Dermis blood vessel endothelial cell (primary cell): ENCODE measurements at regions not wholly inside any gene's neighbourhood (a gene's known extent, or its start where the extent isn't known, plus 50 kb on each side); places are given as distances from the start of the nearest gene placed in this dataset.
A peak's percentile ranks its signal among the peaks of the same experiment; 100 is the strongest.
"Not testable (repeated sequence)": the region's sequence is repeated elsewhere in the genome, so short reads cannot be mapped to it uniquely, and the experiment has no call there.

Experiments
- DNase-seq: peaks from one replicate; pipeline ENCODE4 v3.0.0; 2010

GRCh38 chrX:28472926-28473325, 114.3 kb upstream of the IL1RAPL1 start:
- DNase-seq = no peak

- no peak for DNase-seq
Observed at GRCh38 chrX:28487818-28488217, 99.4 kb upstream of the IL1RAPL1 start.

- no peak for DNase-seq
Observed at GRCh38 chrX:28491322-28491721, 95.9 kb upstream of the IL1RAPL1 start.

GRCh38 chrX:28491941-28492340, 95.3 kb upstream of the IL1RAPL1 start:
- no peak for DNase-seq

- peak; percentile 15 for DNase-seq
Observed at GRCh38 chrX:28498658-28499057, 88.6 kb upstream of the IL1RAPL1 start.

GRCh38 chrX:28502667-28503066, 84.6 kb upstream of the IL1RAPL1 start:
- DNase-seq = not testable (repeated sequence)

- DNase-seq = not testable (repeated sequence)
Observed at GRCh38 chrX:28507650-28508049, 79.6 kb upstream of the IL1RAPL1 start.

GRCh38 chrX:28520786-28521185, 66.5 kb upstream of the IL1RAPL1 start:
- no peak for DNase-seq

GRCh38 chrX:28528354-28528753, 58.9 kb upstream of the IL1RAPL1 start:
- DNase-seq = not testable (repeated sequence)
